ENCODE measurements at regions not wholly inside any gene's neighbourhood (a gene's known extent, or its start where the extent isn't known, plus 50 kb on each side); places are given as distances from the start of the nearest gene placed in this dataset.

DNA sequence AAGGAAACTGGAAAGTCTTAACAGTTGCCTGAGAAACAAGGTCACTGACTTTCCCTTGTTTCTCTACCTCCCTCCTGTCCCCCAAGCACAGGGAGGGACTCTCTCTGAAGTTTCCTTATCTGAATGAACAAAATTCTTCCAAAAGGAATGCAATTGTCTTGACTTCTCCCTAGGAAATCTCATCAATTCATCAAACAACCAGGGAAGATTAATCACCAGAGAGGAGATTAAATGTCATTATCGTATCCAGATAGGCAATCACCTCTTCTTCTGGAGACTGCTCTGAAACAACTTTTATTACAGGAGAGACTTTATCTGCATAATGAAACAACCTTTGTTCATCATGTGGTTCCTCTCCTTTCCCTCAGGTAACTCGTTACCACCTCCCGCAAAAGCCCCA, 431.4 kb downstream of the SLC16A7 start:
- Histone ChIP-seq H3K27ac (no peak overlapping the region), H3K9me3 (ENCODE audit: control insufficient read depth, low read length) (no peaks in the 10 kb centered on the region), H3K4me2 (ENCODE audit: low read length) (no peak overlapping the region), H3K4me3 (ENCODE audit: low read depth, low read length) (no peak overlapping the region), H2AFZ (no peak overlapping the region), H3K79me2 (no peaks in the 10 kb centered on the region), H3K36me3 (ENCODE audit: control insufficient read depth, insufficient read depth, low read length) (no peaks in the 10 kb centered on the region), H3K4me1 (no peaks in the 10 kb centered on the region), H3K9ac (no peak overlapping the region), H3K27me3 (ENCODE audit: control insufficient read depth, insufficient read depth, low read length) (no peaks in the 10 kb centered on the region)
- TF ChIP-seq, protein P1, sequence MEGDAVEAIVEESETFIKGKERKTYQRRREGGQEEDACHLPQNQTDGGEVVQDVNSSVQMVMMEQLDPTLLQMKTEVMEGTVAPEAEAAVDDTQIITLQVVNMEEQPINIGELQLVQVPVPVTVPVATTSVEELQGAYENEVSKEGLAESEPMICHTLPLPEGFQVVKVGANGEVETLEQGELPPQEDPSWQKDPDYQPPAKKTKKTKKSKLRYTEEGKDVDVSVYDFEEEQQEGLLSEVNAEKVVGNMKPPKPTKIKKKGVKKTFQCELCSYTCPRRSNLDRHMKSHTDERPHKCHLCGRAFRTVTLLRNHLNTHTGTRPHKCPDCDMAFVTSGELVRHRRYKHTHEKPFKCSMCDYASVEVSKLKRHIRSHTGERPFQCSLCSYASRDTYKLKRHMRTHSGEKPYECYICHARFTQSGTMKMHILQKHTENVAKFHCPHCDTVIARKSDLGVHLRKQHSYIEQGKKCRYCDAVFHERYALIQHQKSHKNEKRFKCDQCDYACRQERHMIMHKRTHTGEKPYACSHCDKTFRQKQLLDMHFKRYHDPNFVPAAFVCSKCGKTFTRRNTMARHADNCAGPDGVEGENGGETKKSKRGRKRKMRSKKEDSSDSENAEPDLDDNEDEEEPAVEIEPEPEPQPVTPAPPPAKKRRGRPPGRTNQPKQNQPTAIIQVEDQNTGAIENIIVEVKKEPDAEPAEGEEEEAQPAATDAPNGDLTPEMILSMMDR (IDR thresholded peaks at IDR 0.05), result no peak

DNA sequence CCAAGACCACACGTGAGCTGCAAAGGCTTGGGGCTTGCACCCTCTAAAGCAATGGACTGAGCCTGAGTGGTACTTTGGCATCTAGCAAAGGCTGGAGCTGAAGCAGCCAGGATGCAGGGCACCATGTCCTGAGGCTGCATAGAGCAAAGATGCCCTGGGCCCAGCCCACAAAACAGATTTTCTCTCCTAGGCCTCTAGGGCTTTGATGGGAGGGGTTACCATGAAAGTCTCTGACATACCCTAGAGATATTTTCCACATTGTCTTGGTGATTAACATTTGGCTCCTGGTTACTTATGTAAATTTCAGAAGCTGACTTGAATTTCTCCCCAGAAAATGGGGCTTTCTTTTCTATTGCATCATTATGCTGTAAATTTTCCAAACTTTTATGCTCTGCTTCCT, 438.3 kb downstream of the SLC16A7 start:
- Histone ChIP-seq H3K4me2 (ENCODE audit: low read length) (no peak overlapping the region), H3K4me1 (no peaks in the 10 kb centered on the region), H3K79me2 (no peaks in the 10 kb centered on the region), H3K9ac (no peak overlapping the region), H3K27ac (no peak overlapping the region), H2AFZ (no peak overlapping the region), H3K27me3 (ENCODE audit: control insufficient read depth, insufficient read depth, low read length) (no peaks in the 10 kb centered on the region), H3K4me3 (ENCODE audit: low read depth, low read length) (no peak overlapping the region), H3K9me3 (ENCODE audit: control insufficient read depth, low read length) (no peaks in the 10 kb centered on the region), H3K36me3 (ENCODE audit: control insufficient read depth, insufficient read depth, low read length) (no peaks in the 10 kb centered on the region)
- TF ChIP-seq, protein P1 (IDR thresholded peaks at IDR 0.05), result no peak

DNA sequence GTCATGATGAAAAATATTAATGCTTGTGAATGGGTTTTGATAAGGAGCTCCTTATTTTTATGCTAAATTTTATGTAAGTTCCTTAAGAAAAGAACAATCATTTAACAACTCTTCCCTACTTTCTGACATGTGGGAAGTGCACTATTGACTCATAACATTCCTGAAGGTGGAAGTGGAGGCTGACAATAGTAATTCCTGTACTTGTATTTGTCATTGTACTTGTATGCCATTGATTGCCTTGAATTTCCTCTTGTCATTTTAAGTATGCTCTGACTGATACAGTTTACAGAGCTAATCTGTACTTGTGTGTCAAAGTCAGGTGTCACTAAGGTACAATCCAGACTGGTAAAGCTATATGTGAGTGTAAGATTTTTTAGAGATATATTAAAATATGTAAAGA, 440.0 kb downstream of the SLC16A7 start:
- Histone ChIP-seq H3K27me3 (ENCODE audit: control insufficient read depth, insufficient read depth, low read length) (no peaks in the 10 kb centered on the region), H3K36me3 (ENCODE audit: control insufficient read depth, insufficient read depth, low read length) (no peaks in the 10 kb centered on the region), H3K9me3 (ENCODE audit: control insufficient read depth, low read length) (no peaks in the 10 kb centered on the region), H3K27ac (no peak overlapping the region), H3K9ac (no peak overlapping the region), H3K79me2 (no peaks in the 10 kb centered on the region), H3K4me1 (no peaks in the 10 kb centered on the region), H2AFZ (no peak overlapping the region), H3K4me3 (ENCODE audit: low read depth, low read length) (no peak overlapping the region), H3K4me2 (ENCODE audit: low read length) (no peak overlapping the region)
- TF ChIP-seq, protein P1 (IDR thresholded peaks at IDR 0.05), result no peak

DNA sequence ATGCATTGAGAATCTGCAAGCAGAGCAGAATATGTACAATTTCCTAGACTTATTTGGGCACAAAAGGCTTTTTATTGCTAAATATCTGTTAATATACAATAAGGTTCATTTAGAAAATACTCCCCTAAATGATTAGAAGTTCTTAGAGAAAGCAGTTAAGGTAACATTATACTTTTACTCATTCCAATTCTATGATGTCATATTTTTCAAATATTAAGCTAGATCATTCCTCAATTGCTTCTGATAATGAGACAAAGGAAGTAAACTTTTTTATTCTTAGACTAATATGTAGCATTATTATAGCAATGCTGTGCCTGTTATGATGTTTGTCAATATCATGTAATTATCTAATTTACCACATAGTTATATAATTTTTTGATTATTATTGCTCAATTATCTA, 447.0 kb downstream of the SLC16A7 start:
- H3K4me1 ChIP-seq, result no peaks in the 10 kb centered on the region
- no peak overlapping the region for H3K27ac ChIP-seq
- no peaks in the 10 kb centered on the region for H3K9me3 ChIP-seq (ENCODE audit: control insufficient read depth, low read length)
- H3K9ac ChIP-seq, result no peak overlapping the region
- no peak overlapping the region for H3K4me2 ChIP-seq (ENCODE audit: low read length)
- H3K36me3 ChIP-seq (ENCODE audit: control insufficient read depth, insufficient read depth, low read length), result no peaks in the 10 kb centered on the region
- TF ChIP-seq, protein P1 (IDR thresholded peaks at IDR 0.05), result no peak
- no peak overlapping the region for H3K4me3 ChIP-seq (ENCODE audit: low read depth, low read length)
- H2AFZ ChIP-seq, result no peak overlapping the region
- no peaks in the 10 kb centered on the region for H3K79me2 ChIP-seq
- H3K27me3 ChIP-seq (ENCODE audit: control insufficient read depth, insufficient read depth, low read length), result no peaks in the 10 kb centered on the region

DNA sequence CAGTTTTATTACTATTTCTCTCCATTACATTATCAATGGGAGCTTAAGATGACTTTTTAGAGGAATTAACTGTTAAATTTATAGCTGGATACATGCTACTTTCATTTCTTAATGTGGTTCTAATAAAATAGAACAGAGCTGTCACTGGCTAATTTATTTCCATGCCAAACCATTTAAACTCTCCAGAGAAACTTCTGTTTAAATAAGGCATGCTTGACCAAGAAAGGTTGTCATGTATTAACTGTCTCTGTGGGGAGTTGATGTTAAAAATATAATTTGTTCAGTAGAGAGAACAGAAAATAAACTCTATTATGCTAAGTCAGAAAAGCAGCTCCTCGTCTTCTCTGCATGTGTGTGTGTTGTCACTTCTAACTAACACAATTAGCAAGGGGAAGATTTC, 447.4 kb downstream of the SLC16A7 start:
- H3K4me3 ChIP-seq (ENCODE audit: low read depth, low read length), result no peak overlapping the region
- H3K27ac ChIP-seq, result no peak overlapping the region
- no peak overlapping the region for H2AFZ ChIP-seq
- H3K27me3 ChIP-seq (ENCODE audit: control insufficient read depth, insufficient read depth, low read length), result no peaks in the 10 kb centered on the region
- H3K9me3 ChIP-seq (ENCODE audit: control insufficient read depth, low read length), result no peaks in the 10 kb centered on the region
- H3K36me3 ChIP-seq (ENCODE audit: control insufficient read depth, insufficient read depth, low read length), result no peaks in the 10 kb centered on the region
- H3K9ac ChIP-seq, result no peak overlapping the region
- no peak overlapping the region for H3K4me2 ChIP-seq (ENCODE audit: low read length)
- no peaks in the 10 kb centered on the region for H3K79me2 ChIP-seq
- TF ChIP-seq, protein P1 (IDR thresholded peaks at IDR 0.05), result no peak
- no peaks in the 10 kb centered on the region for H3K4me1 ChIP-seq
